ENCODE measurements at regions not wholly inside any gene's neighbourhood (a gene's known extent, or its start where the extent isn't known, plus 50 kb on each side); places are given as distances from the start of the nearest gene placed in this dataset.
A peak's percentile ranks its signal among the peaks of the same experiment; 100 is the strongest.
"Not testable (repeated sequence)": the region's sequence is repeated elsewhere in the genome, so short reads cannot be mapped to it uniquely, and the experiment has no call there.

- DNase-seq (ENCODE audit: low spot score) = peak; percentile 62
These were observed 153.6 kb upstream of the INTU start for GRCh38 chr4:127479031-127479622.

- no peak for DNase-seq (ENCODE audit: low spot score)
These were observed 150.7 kb upstream of the INTU start for GRCh38 chr4:127482049-127482448.

DNA sequence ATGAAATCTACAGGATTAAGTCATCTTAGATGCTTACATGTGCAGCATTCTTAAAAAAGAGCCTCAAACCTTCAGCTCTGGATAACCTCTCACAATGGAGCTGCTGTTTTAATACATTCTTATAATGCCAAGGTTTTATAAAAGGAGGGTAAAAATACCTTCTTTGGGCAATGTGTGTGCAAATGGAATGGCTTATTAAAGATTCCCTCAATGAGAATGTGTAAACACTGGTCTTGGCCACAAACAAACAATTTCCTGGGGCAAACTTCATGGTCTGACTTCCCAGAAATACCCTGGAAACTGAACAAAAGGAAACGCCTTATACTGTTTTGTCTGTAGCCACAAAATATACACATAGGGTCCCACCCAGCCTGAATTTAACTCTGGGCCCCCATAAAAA lies 148.6 kb upstream of the INTU start:
- no peak for DNase-seq (ENCODE audit: low spot score)

GRCh38 chr4:127486248-127486647 lies 146.5 kb upstream of the INTU start:
- no peak for DNase-seq (ENCODE audit: low spot score)

- DNase-seq (ENCODE audit: low spot score) = no peak
These were observed 141.2 kb upstream of the INTU start for GRCh38 chr4:127491571-127491970.

DNA sequence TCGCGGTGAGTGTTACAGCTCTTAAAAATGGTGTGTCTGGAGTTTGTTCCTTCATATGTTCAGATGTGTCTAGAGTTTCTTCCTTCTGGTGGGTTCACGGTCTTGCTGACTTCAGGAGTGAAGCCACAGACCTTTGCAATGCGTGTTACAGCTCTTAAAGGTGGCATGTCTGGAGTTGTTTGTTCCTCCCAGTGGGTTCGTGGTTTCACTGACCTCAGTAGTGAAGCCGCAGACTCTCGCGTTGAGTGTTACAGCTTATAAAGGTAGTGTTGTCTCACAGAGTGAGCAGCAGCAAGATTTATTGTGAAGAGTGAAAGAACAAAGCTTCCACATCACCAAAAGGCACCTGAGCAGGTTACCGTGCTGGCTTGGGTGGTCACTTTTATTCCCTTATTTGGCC lies 135.9 kb upstream of the INTU start:
- not testable (repeated sequence) for DNase-seq (ENCODE audit: low spot score)

DNA sequence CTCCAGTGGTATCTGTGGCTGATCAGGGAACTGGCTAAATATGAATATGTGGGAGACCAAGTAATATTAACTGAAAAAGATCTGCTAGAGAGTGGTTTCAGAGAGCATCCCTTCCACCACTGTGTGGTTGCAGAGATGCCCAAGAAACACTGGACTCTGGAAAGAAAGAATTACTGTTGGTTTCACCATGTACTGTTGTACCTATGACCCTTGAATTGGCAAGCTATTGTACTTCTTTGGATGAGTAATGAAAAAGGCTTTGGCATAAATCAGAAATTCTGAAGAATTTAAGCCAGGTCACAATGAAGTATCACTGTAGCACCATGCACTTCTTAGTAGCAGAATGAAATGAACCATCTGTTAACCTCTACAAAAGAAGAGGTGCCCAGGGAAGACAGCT lies 134.4 kb upstream of the INTU start:
- no peak for DNase-seq (ENCODE audit: low spot score)

DNA sequence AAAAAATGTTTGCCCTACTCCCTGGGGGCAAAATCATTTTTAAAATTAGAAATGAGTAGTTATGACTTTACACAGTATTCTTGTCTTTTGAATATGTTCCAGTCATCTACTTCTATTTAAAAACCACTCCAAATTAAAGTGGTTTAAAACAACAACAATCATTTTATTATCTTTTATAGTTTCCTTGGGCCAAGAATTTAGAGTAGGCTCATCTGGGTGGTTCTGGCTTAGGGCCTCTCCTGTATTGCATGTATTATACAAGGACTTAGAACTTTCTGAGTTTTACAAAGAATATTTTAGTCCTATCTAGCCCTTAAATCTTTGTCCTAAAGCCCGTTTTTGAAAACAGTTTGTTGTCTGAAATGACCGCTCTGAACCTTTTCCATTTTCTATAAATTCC lies 132.5 kb upstream of the INTU start:
- no peak for DNase-seq (ENCODE audit: low spot score)

- DNase-seq (ENCODE audit: low spot score) = peak; percentile 1
These were observed 131.7 kb upstream of the INTU start for GRCh38 chr4:127501103-127501502.

DNA sequence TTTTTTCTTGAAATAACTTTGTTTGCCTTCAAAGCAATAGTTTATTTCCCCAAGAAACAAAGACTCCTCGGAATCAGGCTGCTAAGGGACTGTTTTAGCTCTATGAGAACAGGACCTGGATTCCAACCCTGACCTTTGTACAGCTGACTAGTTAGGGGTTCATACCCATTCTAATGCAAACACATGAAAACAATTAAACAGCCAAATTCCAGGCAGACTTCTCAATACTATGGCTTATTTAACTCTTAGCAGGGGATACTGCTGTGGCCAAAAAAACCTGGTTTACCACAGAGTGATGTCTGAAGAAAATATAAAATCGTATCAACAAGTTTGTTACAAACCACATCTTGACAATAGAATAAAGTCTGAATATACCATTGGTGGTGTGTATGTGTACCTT lies 129.6 kb upstream of the INTU start:
- DNase-seq (ENCODE audit: low spot score) = no peak

- no peak for DNase-seq (ENCODE audit: low spot score)
These were observed 127.6 kb upstream of the INTU start for GRCh38 chr4:127505203-127505602.

GRCh38 chr4:127506283-127506682 lies 126.5 kb upstream of the INTU start:
- no peak for DNase-seq (ENCODE audit: low spot score)

DNA sequence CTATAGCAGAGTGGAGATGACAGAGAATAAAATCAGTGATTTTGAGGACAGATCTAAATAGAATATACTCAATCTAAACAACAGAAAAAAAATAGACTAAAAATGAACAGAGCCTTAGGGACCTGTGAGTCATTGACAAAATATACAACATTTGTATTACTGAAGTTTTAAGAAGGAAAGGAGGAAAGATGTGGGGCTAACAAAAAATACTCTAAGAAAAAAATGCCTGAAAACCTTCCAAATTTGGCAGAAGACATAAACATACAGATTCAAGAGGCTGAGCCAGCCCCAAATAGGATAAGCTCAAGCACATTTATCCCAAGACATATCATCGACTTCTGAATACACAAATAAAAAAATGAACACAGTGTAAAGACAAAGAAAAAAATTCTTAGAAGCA lies 123.6 kb upstream of the INTU start:
- no peak for DNase-seq (ENCODE audit: low spot score)

DNA sequence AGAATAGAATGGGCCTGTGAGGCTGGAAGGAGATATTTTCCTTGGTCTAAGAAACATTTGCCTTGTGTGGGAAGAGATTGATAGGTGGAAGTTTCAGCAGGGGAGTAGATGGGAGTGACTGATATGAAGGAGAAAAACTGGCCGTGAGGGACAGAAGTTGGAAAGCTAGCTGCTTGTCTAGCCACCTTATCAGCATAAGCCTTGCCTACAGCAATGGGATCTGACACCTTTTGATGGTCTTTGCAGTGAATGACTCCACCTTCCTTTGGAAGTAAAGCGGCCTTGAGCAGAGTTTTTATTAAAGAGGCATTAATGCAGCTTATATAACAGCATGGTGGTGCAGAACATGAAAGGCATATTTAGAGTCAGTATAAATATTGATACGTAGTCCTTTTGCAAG lies 120.1 kb upstream of the INTU start:
- not testable (repeated sequence) for DNase-seq (ENCODE audit: low spot score)

DNA sequence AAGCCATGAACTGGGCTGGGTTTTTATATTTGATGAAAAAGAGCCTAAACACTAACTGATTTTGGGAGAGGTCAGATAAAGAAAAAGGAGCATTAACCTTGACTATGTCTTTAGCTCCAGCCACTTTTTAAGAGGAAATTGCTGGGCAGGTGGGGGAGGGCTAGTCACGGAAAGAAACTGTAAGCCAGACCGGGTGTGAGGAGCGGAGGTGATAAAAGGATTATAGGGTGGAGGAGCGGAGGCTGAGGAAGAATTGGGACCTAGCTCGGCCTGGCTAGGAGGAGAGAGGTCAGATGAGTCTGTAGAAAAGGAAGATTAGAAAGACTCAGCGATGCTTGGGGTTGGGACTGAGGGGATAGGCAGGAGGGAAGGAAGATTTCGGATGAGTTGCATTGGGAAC lies 117.5 kb upstream of the INTU start:
- not testable (repeated sequence) for DNase-seq (ENCODE audit: low spot score)

DNA sequence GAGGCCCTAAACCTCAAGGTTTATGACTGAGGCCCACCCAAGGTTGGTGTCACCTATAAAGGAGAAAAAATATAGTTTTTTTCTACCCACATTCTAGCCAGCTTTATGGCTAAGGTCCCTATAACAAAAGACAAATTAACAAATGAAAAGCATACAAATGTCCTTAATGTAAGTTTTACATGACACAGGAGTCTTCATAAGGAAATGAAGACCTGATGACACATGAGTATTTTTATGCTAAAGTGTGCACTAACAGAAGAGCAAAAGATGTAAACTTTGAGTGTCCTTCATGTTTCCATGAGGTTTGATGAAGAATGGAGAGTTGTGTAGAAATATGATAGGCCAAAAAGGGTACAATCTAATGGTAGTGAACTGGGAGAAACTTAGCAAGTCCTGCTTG lies 114.7 kb upstream of the INTU start:
- DNase-seq (ENCODE audit: low spot score) = no peak

GRCh38 chr4:127521463-127521862 lies 111.3 kb upstream of the INTU start:
- no peak for DNase-seq (ENCODE audit: low spot score)

DNA sequence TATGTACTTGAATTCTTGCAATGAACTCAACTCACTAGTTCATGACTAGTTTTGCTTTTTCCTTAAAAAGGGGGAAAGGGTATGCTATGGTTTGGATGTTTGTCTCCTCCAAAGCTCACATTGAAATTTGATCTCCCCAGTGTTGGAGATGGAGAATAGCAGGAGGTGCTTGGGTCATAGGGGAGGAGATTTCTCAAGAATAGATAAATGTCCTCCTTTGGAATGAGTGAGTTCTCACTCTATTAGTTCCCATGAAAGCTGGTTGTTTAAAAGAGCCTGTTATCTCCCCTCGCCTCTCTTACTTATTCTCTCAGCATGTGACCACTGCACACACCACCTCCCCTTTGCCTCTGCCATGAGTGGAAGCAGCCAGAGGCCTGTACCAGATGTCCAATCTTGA lies 109.4 kb upstream of the INTU start:
- DNase-seq (ENCODE audit: low spot score) = no peak

DNA sequence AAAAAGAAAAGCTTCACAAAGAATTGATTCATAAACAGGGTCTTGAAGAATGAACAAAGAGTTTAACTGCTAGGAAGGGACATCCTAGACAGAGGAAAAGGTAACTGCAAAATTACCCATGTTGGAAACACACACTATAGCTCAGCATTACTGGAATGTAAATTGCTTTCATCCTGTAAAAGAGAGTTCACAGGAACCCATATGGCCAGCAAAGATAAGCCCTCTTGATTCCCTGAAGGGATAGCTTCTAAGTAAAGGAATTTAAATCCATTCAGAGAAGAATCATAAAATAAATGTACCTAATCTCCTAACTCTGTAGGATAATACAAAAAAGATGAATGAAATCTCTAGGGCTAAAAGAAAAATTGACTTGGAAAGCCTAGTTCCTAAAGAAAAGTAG lies 107.1 kb upstream of the INTU start:
- no peak for DNase-seq (ENCODE audit: low spot score)

- DNase-seq (ENCODE audit: low spot score) = no peak
These were observed 104.5 kb upstream of the INTU start for GRCh38 chr4:127528302-127528701.

DNA sequence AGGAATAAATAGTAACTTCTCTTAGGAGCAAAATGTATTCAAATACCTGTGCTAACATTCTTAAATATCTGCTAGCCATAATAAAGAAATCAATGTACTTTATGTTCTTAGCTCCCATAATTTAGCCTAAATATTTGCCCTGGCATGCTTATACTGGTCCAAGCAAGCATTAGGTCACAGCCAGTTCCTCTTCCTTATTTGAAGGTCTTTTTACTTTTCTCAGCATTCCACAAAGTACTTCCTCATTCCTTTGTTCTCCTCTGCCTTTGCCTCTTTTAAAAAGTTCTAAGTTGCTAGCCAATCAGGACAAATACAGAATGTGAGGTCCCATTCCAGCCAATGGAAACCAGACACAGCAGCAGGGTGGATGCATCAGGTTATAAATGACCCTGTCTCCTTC lies 102.9 kb upstream of the INTU start:
- not testable (repeated sequence) for DNase-seq (ENCODE audit: low spot score)

- no peak for DNase-seq (ENCODE audit: low spot score)
These were observed 99.6 kb upstream of the INTU start for GRCh38 chr4:127533028-127533700.

- no peak for DNase-seq (ENCODE audit: low spot score)
These were observed 98.5 kb upstream of the INTU start for GRCh38 chr4:127534041-127534825.

Measured in RKO (cell line).